Transverse colon (tissue), 3 donors: ENCODE measurements at regions not wholly inside any gene's neighbourhood (a gene's known extent, or its start where the extent isn't known, plus 50 kb on each side); places are given as distances from the start of the nearest gene placed in this dataset.

Source experiments
- POLR2A ChIP-seq: fragments of 450-650 bp; IDR thresholded peaks from one replicate; pipeline ENCODE4 v1.6.1; 2016; ENCODE audit warnings: antibody characterized with exemption, mild to moderate bottlenecking, moderate library complexity
- TF ChIP-seq, protein P1 (sequence below), 5 experiments: fragments of 200-600 bp in 3 of 5; fragments of 450-650 bp in 2 of 5; sonication (generic) in 3 of 5; IDR thresholded peaks; 1 replicate in 2 of 5; 2 replicates in 3 of 5; pipeline ENCODE4 v1.5.1; 2016 to 2017; ENCODE audit warnings: antibody characterized with exemption in 5 of 5, inconsistent platforms in 3 of 5, mild to moderate bottlenecking in 2 of 5, moderate library complexity in 1 of 5

DNA sequence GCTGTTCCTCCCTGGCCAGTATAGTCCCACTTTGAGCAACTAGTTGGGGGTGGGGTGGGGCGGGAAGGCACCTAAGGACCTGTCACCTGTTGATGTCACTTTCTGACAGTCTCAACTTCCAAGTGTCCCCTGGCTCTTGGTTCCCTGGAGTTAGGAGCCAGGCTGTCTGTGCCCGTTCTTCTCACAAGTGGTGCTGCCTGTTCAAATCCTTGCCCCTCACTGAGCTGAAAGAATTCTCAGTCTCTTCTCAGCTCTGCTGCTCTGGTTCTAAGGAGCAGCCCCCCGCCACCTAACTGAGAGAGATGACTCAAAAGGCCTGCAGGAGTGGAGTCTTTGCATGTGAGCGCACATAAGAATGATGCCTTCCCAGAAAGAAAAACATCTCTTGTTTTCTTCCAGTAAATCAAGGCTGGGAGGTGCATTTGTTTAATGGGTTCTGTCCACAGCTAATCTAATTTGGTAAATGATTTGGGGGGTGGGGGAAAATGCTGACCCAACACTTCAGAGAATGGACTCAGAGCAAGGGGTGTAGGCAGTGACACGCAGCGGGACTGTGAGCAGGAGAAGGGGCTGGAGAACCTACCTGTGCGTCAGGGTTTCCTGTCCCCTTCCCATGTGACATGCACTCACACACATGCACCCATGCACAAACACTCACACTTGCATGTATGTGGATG is 78.2 kb upstream of the NLRP1 start:
- no peak for TF ChIP-seq POLR2A
- TF ChIP-seq, protein P1, sequence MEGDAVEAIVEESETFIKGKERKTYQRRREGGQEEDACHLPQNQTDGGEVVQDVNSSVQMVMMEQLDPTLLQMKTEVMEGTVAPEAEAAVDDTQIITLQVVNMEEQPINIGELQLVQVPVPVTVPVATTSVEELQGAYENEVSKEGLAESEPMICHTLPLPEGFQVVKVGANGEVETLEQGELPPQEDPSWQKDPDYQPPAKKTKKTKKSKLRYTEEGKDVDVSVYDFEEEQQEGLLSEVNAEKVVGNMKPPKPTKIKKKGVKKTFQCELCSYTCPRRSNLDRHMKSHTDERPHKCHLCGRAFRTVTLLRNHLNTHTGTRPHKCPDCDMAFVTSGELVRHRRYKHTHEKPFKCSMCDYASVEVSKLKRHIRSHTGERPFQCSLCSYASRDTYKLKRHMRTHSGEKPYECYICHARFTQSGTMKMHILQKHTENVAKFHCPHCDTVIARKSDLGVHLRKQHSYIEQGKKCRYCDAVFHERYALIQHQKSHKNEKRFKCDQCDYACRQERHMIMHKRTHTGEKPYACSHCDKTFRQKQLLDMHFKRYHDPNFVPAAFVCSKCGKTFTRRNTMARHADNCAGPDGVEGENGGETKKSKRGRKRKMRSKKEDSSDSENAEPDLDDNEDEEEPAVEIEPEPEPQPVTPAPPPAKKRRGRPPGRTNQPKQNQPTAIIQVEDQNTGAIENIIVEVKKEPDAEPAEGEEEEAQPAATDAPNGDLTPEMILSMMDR (IDR thresholded peaks at IDR 0.05) = no peak
